Caco-2 (cell line): ENCODE measurements at regions not wholly inside any gene's neighbourhood (a gene's known extent, or its start where the extent isn't known, plus 50 kb on each side); places are given as distances from the start of the nearest gene placed in this dataset.
A peak's percentile ranks its signal among the peaks of the same experiment; 100 is the strongest.

Experiments used
- BruUV-seq: library from RNA; stranded (reverse); fragments of 400-500 nt; replicated peaks from 2 replicates; lab custom pipeline; 2021; lab: Mats Ljungman, UMichigan
- CTCF ChIA-PET: fragments of 300-600 bp; sonication (Branson Sonifier 250); formaldehyde crosslinking; loops from one replicate; lab custom pipeline; 2022; ENCODE audit warnings: antibody characterized with exemption; lab: Charles Lee
- POLR2A ChIA-PET: fragments of 300-600 bp; sonication (Branson Sonifier 250); formaldehyde crosslinking; loops from one replicate; lab custom pipeline; 2022; ENCODE audit warnings: antibody characterized with exemption; lab: Charles Lee
- DNase-seq, 2 experiments: peaks; one replicate each; pipeline versions ENCODE4 v3.0.0 to v3.0.0-alpha.2; 2020 to 2022
- H3K27me3 ChIP-seq: replicated peaks from 2 replicates; pipeline ENCODE4 v1.6.0; 2011; ENCODE audit warnings: low read length; ENCODE audit not compliant: control insufficient read depth, insufficient read depth
- H3K36me3 ChIP-seq: 2 replicates; pipeline ENCODE4 v1.5.1; 2011; ENCODE audit warnings: low read length; ENCODE audit not compliant: control insufficient read depth, insufficient read depth
- H3K4me1 ChIP-seq: fragments of 250-450 bp; sonication (Bioruptor Pico); 2 replicates; pipeline ENCODE4 v1.5.1; 2020; ENCODE audit warnings: mild to moderate bottlenecking
- H3K4me3 ChIP-seq: 2 replicates; pipeline ENCODE4 v1.5.1; 2011; ENCODE audit warnings: low read depth, mild to moderate bottlenecking, control low read depth, low read length
- H3K9me3 ChIP-seq: fragments of 250-450 bp; sonication (Bioruptor Pico); 2 replicates; pipeline ENCODE4 v1.5.1; 2020; ENCODE audit warnings: mild to moderate bottlenecking, moderate library complexity
- H3K27ac Mint-ChIP-seq: one replicate; pipeline ENCODE4 v1.8.0; 2022; ENCODE audit warnings: mixed read lengths; ENCODE audit not compliant: unreplicated experiment
- H3K27me3 Mint-ChIP-seq: one replicate; pipeline ENCODE4 v1.8.0; 2022; ENCODE audit warnings: mixed read lengths; ENCODE audit not compliant: insufficient read depth, unreplicated experiment
- H3K36me3 Mint-ChIP-seq: one replicate; pipeline ENCODE4 v1.8.0; 2022; ENCODE audit warnings: mild to moderate bottlenecking, mixed read lengths; ENCODE audit not compliant: insufficient read depth, unreplicated experiment
- H3K4me1 Mint-ChIP-seq: one replicate; pipeline ENCODE4 v1.8.0; 2022; ENCODE audit warnings: low read depth, mixed read lengths; ENCODE audit not compliant: unreplicated experiment
- H3K4me3 Mint-ChIP-seq: one replicate; pipeline ENCODE4 v1.8.0; 2022; ENCODE audit warnings: mild to moderate bottlenecking, moderate library complexity, mixed read lengths; ENCODE audit not compliant: unreplicated experiment
- H3K9me3 Mint-ChIP-seq: one replicate; pipeline ENCODE4 v1.8.0; 2022; ENCODE audit warnings: mixed read lengths; ENCODE audit not compliant: unreplicated experiment
- intact Hi-C: fragments of 100-400 bp; cut with micrococcal nuclease; formaldehyde crosslinking; loops from one replicate; pipeline ENCODE4 v1.10.0; 2022; ENCODE audit not compliant: unreplicated experiment
- TF ChIP-seq, protein P1 (sequence below), 2 experiments: fragments of 200-600 bp in 1 of 2; IDR thresholded peaks; 1 replicate in 1 of 2; 2 replicates in 1 of 2; pipeline versions ENCODE4 v1.5.1 to v1.8.0; 2011 to 2022; ENCODE audit warnings: antibody characterized with exemption in 1 of 2, control low read depth in 1 of 2, inconsistent platforms in 1 of 2, low read depth in 1 of 2, low read length in 1 of 2, mild to moderate bottlenecking in 1 of 2, moderate library complexity in 1 of 2; ENCODE audit not compliant: insufficient read depth in 1 of 2, severe bottlenecking in 1 of 2, unreplicated experiment in 1 of 2

DNA sequence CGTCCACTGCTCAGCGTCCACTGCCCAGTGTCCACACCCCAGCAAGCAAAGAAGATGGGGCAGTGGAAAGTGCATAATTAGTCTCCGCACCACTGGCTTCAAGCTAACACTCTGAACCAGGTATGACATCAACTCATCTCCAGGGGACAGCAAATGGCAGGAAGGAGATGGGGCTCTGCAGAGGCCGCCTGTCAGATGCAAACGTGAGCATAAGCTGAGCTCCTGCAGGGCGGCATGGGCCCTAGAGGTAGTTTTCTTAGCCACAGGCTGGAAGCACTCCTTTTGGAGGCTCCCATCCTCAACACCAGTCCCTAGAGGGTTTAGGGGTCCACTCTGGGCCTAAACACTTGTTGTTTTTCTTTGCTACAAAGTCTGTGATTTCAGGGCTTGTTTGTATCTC is 335.8 kb upstream of the MKI67 start:
- H3K27me3 Mint-ChIP-seq, result peaks cover 32% of the 10 kb centered on the region
- Histone ChIP-seq H3K36me3 (no peaks in the 10 kb centered on the region), H3K27me3 (no peaks in the 10 kb centered on the region), H3K4me3 (no peak overlapping the region), H3K4me1 (no peaks in the 10 kb centered on the region), H3K9me3 (no peaks in the 10 kb centered on the region)
- no peaks in the 10 kb centered on the region for H3K9me3 Mint-ChIP-seq
- TF ChIP-seq, protein P1, sequence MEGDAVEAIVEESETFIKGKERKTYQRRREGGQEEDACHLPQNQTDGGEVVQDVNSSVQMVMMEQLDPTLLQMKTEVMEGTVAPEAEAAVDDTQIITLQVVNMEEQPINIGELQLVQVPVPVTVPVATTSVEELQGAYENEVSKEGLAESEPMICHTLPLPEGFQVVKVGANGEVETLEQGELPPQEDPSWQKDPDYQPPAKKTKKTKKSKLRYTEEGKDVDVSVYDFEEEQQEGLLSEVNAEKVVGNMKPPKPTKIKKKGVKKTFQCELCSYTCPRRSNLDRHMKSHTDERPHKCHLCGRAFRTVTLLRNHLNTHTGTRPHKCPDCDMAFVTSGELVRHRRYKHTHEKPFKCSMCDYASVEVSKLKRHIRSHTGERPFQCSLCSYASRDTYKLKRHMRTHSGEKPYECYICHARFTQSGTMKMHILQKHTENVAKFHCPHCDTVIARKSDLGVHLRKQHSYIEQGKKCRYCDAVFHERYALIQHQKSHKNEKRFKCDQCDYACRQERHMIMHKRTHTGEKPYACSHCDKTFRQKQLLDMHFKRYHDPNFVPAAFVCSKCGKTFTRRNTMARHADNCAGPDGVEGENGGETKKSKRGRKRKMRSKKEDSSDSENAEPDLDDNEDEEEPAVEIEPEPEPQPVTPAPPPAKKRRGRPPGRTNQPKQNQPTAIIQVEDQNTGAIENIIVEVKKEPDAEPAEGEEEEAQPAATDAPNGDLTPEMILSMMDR (IDR thresholded peaks at IDR 0.05; ENCODE audit: insufficient read depth in 1 of 2, low read depth in 1 of 2, low read length in 1 of 2, severe bottlenecking in 1 of 2, unreplicated experiment in 1 of 2), result no peak
- POLR2A ChIA-PET, result no interaction called here
- CTCF ChIA-PET, result no interaction called here
- no peaks in the 10 kb centered on the region for H3K4me1 Mint-ChIP-seq
- no peak overlapping the region for H3K27ac Mint-ChIP-seq
- DNase-seq, result no peak
- H3K4me3 Mint-ChIP-seq, result no peak overlapping the region
- H3K36me3 Mint-ChIP-seq, result no peaks in the 10 kb centered on the region
- no TSS peak for BruUV-seq
- intact Hi-C loops, result no loop called here

DNA sequence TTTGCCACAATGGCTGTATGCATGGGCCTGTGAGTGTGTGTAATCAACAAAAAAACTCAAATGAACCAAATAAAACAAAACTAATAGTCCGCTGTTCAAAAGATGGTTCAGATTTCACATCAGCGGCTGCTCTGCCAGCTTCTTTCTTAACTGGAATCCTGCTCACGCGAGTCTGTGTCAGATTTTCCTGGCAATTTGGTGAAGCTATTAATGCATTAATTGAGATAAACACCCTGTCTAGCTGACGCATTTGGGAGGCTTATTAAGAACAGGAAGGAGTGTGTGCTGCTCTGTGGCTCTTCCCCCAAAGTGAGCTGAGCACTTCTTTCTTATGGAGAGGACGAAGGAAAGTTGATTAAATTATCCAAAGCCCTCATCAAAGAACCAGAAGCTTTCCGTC is 336.6 kb upstream of the MKI67 start:
- Mint-ChIP-seq H3K27me3 (peaks cover 28% of the 10 kb centered on the region), H3K4me3 (no peak overlapping the region), H3K9me3 (no peaks in the 10 kb centered on the region), H3K4me1 (no peaks in the 10 kb centered on the region), H3K27ac (no peak overlapping the region), H3K36me3 (no peaks in the 10 kb centered on the region)
- H3K4me3 ChIP-seq, result no peak overlapping the region
- intact Hi-C loops, result no loop called here
- no peak for DNase-seq
- H3K36me3 ChIP-seq, result no peaks in the 10 kb centered on the region
- no peaks in the 10 kb centered on the region for H3K4me1 ChIP-seq
- no peaks in the 10 kb centered on the region for H3K27me3 ChIP-seq
- no peaks in the 10 kb centered on the region for H3K9me3 ChIP-seq
- no TSS peak for BruUV-seq
- CTCF ChIA-PET, result no interaction called here
- POLR2A ChIA-PET, result no interaction called here
- TF ChIP-seq, protein P1 (IDR thresholded peaks at IDR 0.05; ENCODE audit: insufficient read depth in 1 of 2, low read depth in 1 of 2, low read length in 1 of 2, severe bottlenecking in 1 of 2, unreplicated experiment in 1 of 2), result no peak

DNA sequence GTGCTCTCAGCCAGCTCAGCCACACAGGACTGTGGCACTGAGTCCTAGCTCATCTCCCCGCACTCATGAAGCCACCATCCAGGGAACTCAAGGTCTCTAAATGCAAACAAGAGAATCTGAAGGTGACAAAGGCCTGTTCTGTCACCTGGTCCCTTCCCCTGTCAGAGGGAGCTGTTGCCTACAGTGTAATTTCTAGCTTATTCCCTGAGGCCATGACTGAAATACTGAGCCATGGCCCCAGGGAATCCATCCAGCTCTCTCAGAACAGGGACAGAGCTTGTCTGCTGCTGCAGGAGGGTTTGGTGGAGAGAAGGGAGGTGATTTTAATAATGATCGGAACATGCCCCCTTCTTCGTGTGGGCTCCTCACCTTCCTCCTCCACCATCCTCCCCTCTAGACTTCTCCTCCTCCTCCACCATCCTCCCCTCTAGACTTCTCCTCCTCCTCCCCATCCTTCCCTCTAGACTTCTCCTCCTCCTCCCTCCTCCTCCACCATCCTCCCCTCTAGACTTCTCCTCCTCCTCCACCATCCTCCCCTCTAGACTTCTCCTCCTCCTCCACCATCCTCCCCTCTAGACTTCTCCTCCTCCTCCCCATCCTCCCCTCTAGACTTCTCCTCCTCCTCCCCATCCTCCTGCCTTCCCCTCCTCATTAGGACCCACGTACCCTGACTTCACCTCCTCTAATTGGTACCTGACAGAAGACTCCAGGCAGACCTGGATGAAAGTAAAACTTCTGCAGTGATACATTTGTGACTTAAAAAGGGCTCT is 338.0 kb upstream of the MKI67 start:
- peaks cover 22% of the 10 kb centered on the region for H3K27me3 Mint-ChIP-seq
- DNase-seq, result peak; percentile 37 to 66

More for the DNA sequence above, 338.0 kb upstream of the MKI67 start:
- H3K4me3 ChIP-seq, result no peak overlapping the region
- Mint-ChIP-seq H3K4me3 (no peak overlapping the region), H3K27ac (no peak overlapping the region), H3K4me1 (no peaks in the 10 kb centered on the region), H3K9me3 (no peaks in the 10 kb centered on the region), H3K36me3 (no peaks in the 10 kb centered on the region)
- H3K4me1 ChIP-seq, result no peaks in the 10 kb centered on the region
- intact Hi-C loops, result no loop called here
- no TSS peak for BruUV-seq
- H3K9me3 ChIP-seq, result no peaks in the 10 kb centered on the region
- TF ChIP-seq, protein P1 (IDR thresholded peaks at IDR 0.05; ENCODE audit: insufficient read depth in 1 of 2, low read depth in 1 of 2, low read length in 1 of 2, severe bottlenecking in 1 of 2, unreplicated experiment in 1 of 2), result no peak
- no peaks in the 10 kb centered on the region for H3K27me3 ChIP-seq
- ChIA-PET CTCF (no interaction called here), POLR2A (no interaction called here)
- no peaks in the 10 kb centered on the region for H3K36me3 ChIP-seq
